ENCODE measurements at regions not wholly inside any gene's neighbourhood (a gene's known extent, or its start where the extent isn't known, plus 50 kb on each side); places are given as distances from the start of the nearest gene placed in this dataset.

DNA sequence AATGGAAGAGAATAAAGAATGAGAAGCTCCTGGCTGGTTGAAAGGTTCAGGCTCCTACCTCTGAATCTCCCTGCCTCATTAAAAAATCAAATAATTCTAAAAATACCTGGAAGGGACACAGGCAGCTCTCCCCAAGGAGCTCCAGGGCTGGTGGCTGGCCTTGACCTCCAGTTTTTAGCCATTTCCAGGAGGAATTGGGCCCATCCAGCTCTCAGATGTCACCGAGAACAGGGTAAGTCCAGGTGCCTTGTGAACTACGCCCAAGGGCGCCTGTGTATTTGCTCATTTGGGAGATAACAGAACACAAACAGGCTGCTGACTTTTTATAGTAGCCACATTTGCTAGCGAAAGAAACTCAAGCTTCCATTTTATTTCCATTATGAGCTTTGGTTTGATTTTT lies 321.0 kb upstream of the C1orf174 start:
- no peak for TF ChIP-seq POLR2A (IDR thresholded peaks at IDR 0.05; ENCODE audit: low read length)
- no peak for TF ChIP-seq GATA1 (IDR thresholded peaks at IDR 0.05; ENCODE audit: low read depth, low read length)

Data from erythroblast (primary cell).